ENCODE measurements at regions not wholly inside any gene's neighbourhood (a gene's known extent, or its start where the extent isn't known, plus 50 kb on each side); places are given as distances from the start of the nearest gene placed in this dataset.

- Histone ChIP-seq H3K27ac (ENCODE audit: low read length) (no peak overlapping the region), H3K9me3 (no peaks in the 10 kb centered on the region), H3K4me1 (ENCODE audit: control insufficient read depth in 1 of 2, extremely low read depth in 1 of 2, insufficient read depth in 2 of 2, low read length in 2 of 2) (no peaks in the 10 kb centered on the region), H3K4me3 (ENCODE audit: control insufficient read depth in 1 of 2, extremely low read depth in 1 of 2, low read length in 1 of 2) (no peak overlapping the region), H3K27me3 (replicated peaks in 1 of 2; ENCODE audit: control insufficient read depth in 2 of 2, extremely low read depth in 1 of 2, insufficient read depth in 2 of 2, low read length in 1 of 2) (no peaks in the 10 kb centered on the region), H3K36me3 (ENCODE audit: control insufficient read depth in 2 of 2, extremely low read depth in 1 of 2, insufficient read depth in 1 of 2, low read length in 1 of 2) (no peaks in the 10 kb centered on the region)
- DNase-seq = no peak
- 100% methylated on average over 1 of the region's 1 CpG for WGBS (ENCODE audit: insufficient coverage)
- Mint-ChIP-seq H3K4me1 (no peaks in the 10 kb centered on the region), H3K27ac (no peak overlapping the region), H3K4me3 (no peak overlapping the region), H3K27me3 (no peaks in the 10 kb centered on the region), H3K9me3 (peaks cover 0 to 15% (median 4%) of the 10 kb centered on the region in 3 donors), H3K36me3 (no peaks in the 10 kb centered on the region)
- ChIA-PET CTCF (no interaction called here), POLR2A (no interaction called here)
- ATAC-seq (replicated peaks in 1 of 4) = no peak
Observed at GRCh38 chr1:217109928-217110327, 386.7 kb upstream of the ESRRG start.

GRCh38 chr1:217106231-217106901 lies 383.1 kb upstream of the ESRRG start:
- no peaks in the 10 kb centered on the region for H3K4me1 Mint-ChIP-seq
- H3K4me1 ChIP-seq (ENCODE audit: control insufficient read depth in 1 of 2, extremely low read depth in 1 of 2, insufficient read depth in 2 of 2, low read length in 2 of 2) = no peaks in the 10 kb centered on the region
- H3K36me3 Mint-ChIP-seq = no peaks in the 10 kb centered on the region
- ChIA-PET CTCF (no interaction called here), POLR2A (interaction anchor here in 1 of 2 donors (0.7 kb wide), 1 partner anchor 152 kb away, joined by 4 read pairs; no protein-coding TSS in a partner anchor)
- ATAC-seq (replicated peaks in 1 of 4) (no peak), DNase-seq (no peak)
- no peak overlapping the region for H3K4me3 ChIP-seq (ENCODE audit: control insufficient read depth in 1 of 2, extremely low read depth in 1 of 2, low read length in 1 of 2)
- no peaks in the 10 kb centered on the region for H3K27me3 Mint-ChIP-seq
- no peaks in the 10 kb centered on the region for H3K36me3 ChIP-seq (ENCODE audit: control insufficient read depth in 2 of 2, extremely low read depth in 1 of 2, insufficient read depth in 1 of 2, low read length in 1 of 2)
- H3K27ac Mint-ChIP-seq = no peak overlapping the region
- no peaks in the 10 kb centered on the region for H3K9me3 ChIP-seq
- H3K9me3 Mint-ChIP-seq = peaks cover 0 to 19% (median 4%) of the 10 kb centered on the region in 3 donors
- H3K27ac ChIP-seq (ENCODE audit: low read length) = no peak overlapping the region
- no peak overlapping the region for H3K4me3 Mint-ChIP-seq
- WGBS (ENCODE audit: insufficient coverage) = 81% methylated on average over 5 of the region's 8 CpGs
- H3K27me3 ChIP-seq (replicated peaks in 1 of 2; ENCODE audit: control insufficient read depth in 2 of 2, extremely low read depth in 1 of 2, insufficient read depth in 2 of 2, low read length in 1 of 2) = peaks cover 0 to 3% of the 10 kb centered on the region in 2 experiments

- ATAC-seq (replicated peaks in 1 of 4) = no peak
- Mint-ChIP-seq H3K9me3 (peaks cover 0 to 21% (median 1%) of the 10 kb centered on the region in 3 donors), H3K36me3 (no peaks in the 10 kb centered on the region), H3K27me3 (no peaks in the 10 kb centered on the region), H3K4me1 (no peaks in the 10 kb centered on the region), H3K4me3 (no peak overlapping the region), H3K27ac (no peak overlapping the region)
- 87% methylated on average over 3 of the region's 5 CpGs for WGBS (ENCODE audit: insufficient coverage)
- ChIA-PET POLR2A (no interaction called here), CTCF (no interaction called here)
- Histone ChIP-seq H3K27me3 (replicated peaks in 1 of 2; ENCODE audit: control insufficient read depth in 2 of 2, extremely low read depth in 1 of 2, insufficient read depth in 2 of 2, low read length in 1 of 2) (peaks cover 0 to 3% of the 10 kb centered on the region in 2 experiments), H3K4me1 (ENCODE audit: control insufficient read depth in 1 of 2, extremely low read depth in 1 of 2, insufficient read depth in 2 of 2, low read length in 2 of 2) (no peaks in the 10 kb centered on the region), H3K9me3 (no peaks in the 10 kb centered on the region), H3K27ac (ENCODE audit: low read length) (no peak overlapping the region), H3K36me3 (ENCODE audit: control insufficient read depth in 2 of 2, extremely low read depth in 1 of 2, insufficient read depth in 1 of 2, low read length in 1 of 2) (no peaks in the 10 kb centered on the region), H3K4me3 (ENCODE audit: control insufficient read depth in 1 of 2, extremely low read depth in 1 of 2, low read length in 1 of 2) (no peak overlapping the region)
- DNase-seq = no peak
Observed at GRCh38 chr1:217105437-217105836, 382.2 kb upstream of the ESRRG start.

GRCh38 chr1:217097819-217098218 lies 374.6 kb upstream of the ESRRG start:
- ChIA-PET POLR2A (interaction anchor here in 1 of 2 donors (0.6 to 0.9 kb wide), 2 partner anchors 33 to 297 kb away, joined by 4 to 9 read pairs; no protein-coding TSS in a partner anchor), CTCF (interaction anchor here in 1 of 2 donors (0.6 kb wide), 1 partner anchor 1105 kb away, joined by 3 read pairs; no protein-coding TSS in a partner anchor)
- DNase-seq (no peak), ATAC-seq (replicated peaks in 1 of 4) (no peak)
- H3K36me3 Mint-ChIP-seq = no peaks in the 10 kb centered on the region
- no peak overlapping the region for H3K27ac ChIP-seq (ENCODE audit: low read length)
- H3K27me3 Mint-ChIP-seq = peaks cover 0 to 7% of the 10 kb centered on the region in 2 donors
- H3K9me3 ChIP-seq = no peaks in the 10 kb centered on the region
- H3K9me3 Mint-ChIP-seq = peaks cover 0 to 7% (median 0%) of the 10 kb centered on the region in 3 donors
- no peak overlapping the region for H3K4me3 Mint-ChIP-seq
- H3K4me3 ChIP-seq (ENCODE audit: control insufficient read depth in 1 of 2, extremely low read depth in 1 of 2, low read length in 1 of 2) = no peak overlapping the region
- H3K4me1 Mint-ChIP-seq = no peaks in the 10 kb centered on the region
- H3K27ac Mint-ChIP-seq = no peak overlapping the region
- H3K27me3 ChIP-seq (replicated peaks in 1 of 2; ENCODE audit: control insufficient read depth in 2 of 2, extremely low read depth in 1 of 2, insufficient read depth in 2 of 2, low read length in 1 of 2) = peaks cover 0 to 3% of the 10 kb centered on the region in 2 experiments
- H3K36me3 ChIP-seq (ENCODE audit: control insufficient read depth in 2 of 2, extremely low read depth in 1 of 2, insufficient read depth in 1 of 2, low read length in 1 of 2) = no peaks in the 10 kb centered on the region
- no peaks in the 10 kb centered on the region for H3K4me1 ChIP-seq (ENCODE audit: control insufficient read depth in 1 of 2, extremely low read depth in 1 of 2, insufficient read depth in 2 of 2, low read length in 2 of 2)

- Histone ChIP-seq H3K4me3 (ENCODE audit: control insufficient read depth in 1 of 2, extremely low read depth in 1 of 2, low read length in 1 of 2) (no peak overlapping the region), H3K27me3 (replicated peaks in 1 of 2; ENCODE audit: control insufficient read depth in 2 of 2, extremely low read depth in 1 of 2, insufficient read depth in 2 of 2, low read length in 1 of 2) (no peaks in the 10 kb centered on the region), H3K27ac (ENCODE audit: low read length) (no peak overlapping the region), H3K4me1 (ENCODE audit: control insufficient read depth in 1 of 2, extremely low read depth in 1 of 2, insufficient read depth in 2 of 2, low read length in 2 of 2) (no peaks in the 10 kb centered on the region), H3K36me3 (ENCODE audit: control insufficient read depth in 2 of 2, extremely low read depth in 1 of 2, insufficient read depth in 1 of 2, low read length in 1 of 2) (no peaks in the 10 kb centered on the region), H3K9me3 (no peaks in the 10 kb centered on the region)
- POLR2A ChIA-PET = no interaction called here
- ATAC-seq (replicated peaks in 1 of 4) = no peak
- Mint-ChIP-seq H3K4me1 (no peaks in the 10 kb centered on the region), H3K27ac (no peak overlapping the region), H3K4me3 (no peak overlapping the region), H3K9me3 (peaks cover 0 to 9% (median 4%) of the 10 kb centered on the region in 3 donors), H3K36me3 (no peaks in the 10 kb centered on the region), H3K27me3 (peaks cover 16 to 17% of the 10 kb centered on the region in 2 donors)
- DNase-seq = no peak
- 79% methylated on average over 2 of the region's 7 CpGs for WGBS (ENCODE audit: insufficient coverage)
- CTCF ChIA-PET = no interaction called here
Observed at GRCh38 chr1:217096200-217096599, 373.0 kb upstream of the ESRRG start.

- Mint-ChIP-seq H3K9me3 (peaks cover 0 to 6% (median 4%) of the 10 kb centered on the region in 3 donors), H3K27ac (no peak overlapping the region), H3K27me3 (peaks cover 24 to 26% of the 10 kb centered on the region in 2 donors), H3K4me3 (no peak overlapping the region), H3K4me1 (peaks cover 0 to 2% (median 0%) of the 10 kb centered on the region in 3 donors), H3K36me3 (no peaks in the 10 kb centered on the region)
- no peaks in the 10 kb centered on the region for H3K9me3 ChIP-seq
- H3K4me3 ChIP-seq (ENCODE audit: control insufficient read depth in 1 of 2, extremely low read depth in 1 of 2, low read length in 1 of 2) = no peak overlapping the region
- ATAC-seq (replicated peaks in 1 of 4) (no peak), DNase-seq (no peak)
- WGBS (ENCODE audit: insufficient coverage) = 68% methylated on average over 2 of the region's 2 CpGs
- H3K27me3 ChIP-seq (replicated peaks in 1 of 2; ENCODE audit: control insufficient read depth in 2 of 2, extremely low read depth in 1 of 2, insufficient read depth in 2 of 2, low read length in 1 of 2) = peaks cover 0 to 5% of the 10 kb centered on the region in 2 experiments
- peaks cover 0 to 2% of the 10 kb centered on the region in 2 experiments for H3K4me1 ChIP-seq (ENCODE audit: control insufficient read depth in 1 of 2, extremely low read depth in 1 of 2, insufficient read depth in 2 of 2, low read length in 2 of 2)
- H3K27ac ChIP-seq (ENCODE audit: low read length) = no peak overlapping the region
- CTCF ChIA-PET = no interaction called here
- POLR2A ChIA-PET = no interaction called here
- no peaks in the 10 kb centered on the region for H3K36me3 ChIP-seq (ENCODE audit: control insufficient read depth in 2 of 2, extremely low read depth in 1 of 2, insufficient read depth in 1 of 2, low read length in 1 of 2)
Observed at GRCh38 chr1:217095050-217095622, 371.9 kb upstream of the ESRRG start.

Measured in T-cell (primary cell).